ENCODE measurements at regions not wholly inside any gene's neighbourhood (a gene's known extent, or its start where the extent isn't known, plus 50 kb on each side); places are given as distances from the start of the nearest gene placed in this dataset.

- intact Hi-C loops (cut with DNase I): no loop called here
- H3K36me3 ChIP-seq: no peaks in the 10 kb centered on the region
- no peak for DNase-seq (ENCODE audit: extremely low spot score in 2 of 2)
- no peaks in the 10 kb centered on the region for H3K4me1 ChIP-seq
- H3K9me3 ChIP-seq: no peaks in the 10 kb centered on the region
- no peak overlapping the region for H3K4me3 ChIP-seq
- no peaks in the 10 kb centered on the region for H3K27me3 ChIP-seq
- TF ChIP-seq, protein P1, sequence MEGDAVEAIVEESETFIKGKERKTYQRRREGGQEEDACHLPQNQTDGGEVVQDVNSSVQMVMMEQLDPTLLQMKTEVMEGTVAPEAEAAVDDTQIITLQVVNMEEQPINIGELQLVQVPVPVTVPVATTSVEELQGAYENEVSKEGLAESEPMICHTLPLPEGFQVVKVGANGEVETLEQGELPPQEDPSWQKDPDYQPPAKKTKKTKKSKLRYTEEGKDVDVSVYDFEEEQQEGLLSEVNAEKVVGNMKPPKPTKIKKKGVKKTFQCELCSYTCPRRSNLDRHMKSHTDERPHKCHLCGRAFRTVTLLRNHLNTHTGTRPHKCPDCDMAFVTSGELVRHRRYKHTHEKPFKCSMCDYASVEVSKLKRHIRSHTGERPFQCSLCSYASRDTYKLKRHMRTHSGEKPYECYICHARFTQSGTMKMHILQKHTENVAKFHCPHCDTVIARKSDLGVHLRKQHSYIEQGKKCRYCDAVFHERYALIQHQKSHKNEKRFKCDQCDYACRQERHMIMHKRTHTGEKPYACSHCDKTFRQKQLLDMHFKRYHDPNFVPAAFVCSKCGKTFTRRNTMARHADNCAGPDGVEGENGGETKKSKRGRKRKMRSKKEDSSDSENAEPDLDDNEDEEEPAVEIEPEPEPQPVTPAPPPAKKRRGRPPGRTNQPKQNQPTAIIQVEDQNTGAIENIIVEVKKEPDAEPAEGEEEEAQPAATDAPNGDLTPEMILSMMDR (IDR thresholded peaks at IDR 0.05): no peak
- TF ChIP-seq POLR2A (IDR thresholded peaks at IDR 0.05) (no peak), POLR2AphosphoS5 (IDR thresholded peaks at IDR 0.05; ENCODE audit: insufficient read depth in 1 of 2, low read depth in 1 of 2) (no peak)
- H3K27ac ChIP-seq: no peak overlapping the region
Observed at GRCh38 chr21:27722095-27722494, 755.2 kb upstream of the ADAMTS5 start.

- no peak for DNase-seq (ENCODE audit: extremely low spot score in 2 of 2)
- Histone ChIP-seq H3K36me3 (no peaks in the 10 kb centered on the region), H3K9me3 (no peaks in the 10 kb centered on the region), H3K27ac (no peak overlapping the region), H3K4me1 (no peaks in the 10 kb centered on the region), H3K4me3 (no peak overlapping the region), H3K27me3 (no peaks in the 10 kb centered on the region)
- intact Hi-C loops (cut with DNase I): no loop called here
- TF ChIP-seq POLR2AphosphoS5 (IDR thresholded peaks at IDR 0.05; ENCODE audit: insufficient read depth in 1 of 2, low read depth in 1 of 2) (no peak), POLR2A (IDR thresholded peaks at IDR 0.05) (no peak)
- TF ChIP-seq, protein P1 (IDR thresholded peaks at IDR 0.05): no peak
Observed at GRCh38 chr21:27721675-27722074, 754.8 kb upstream of the ADAMTS5 start.

- Histone ChIP-seq H3K4me3 (no peak overlapping the region), H3K27me3 (no peaks in the 10 kb centered on the region), H3K9me3 (no peaks in the 10 kb centered on the region), H3K36me3 (no peaks in the 10 kb centered on the region), H3K27ac (no peak overlapping the region), H3K4me1 (no peaks in the 10 kb centered on the region)
- no peak for DNase-seq (ENCODE audit: extremely low spot score in 2 of 2)
- intact Hi-C loops (cut with DNase I): no loop called here
- TF ChIP-seq POLR2A (IDR thresholded peaks at IDR 0.05) (no peak), POLR2AphosphoS5 (IDR thresholded peaks at IDR 0.05; ENCODE audit: insufficient read depth in 1 of 2, low read depth in 1 of 2) (no peak)
- TF ChIP-seq, protein P1 (IDR thresholded peaks at IDR 0.05): no peak
Observed at GRCh38 chr21:27719226-27719625, 752.3 kb upstream of the ADAMTS5 start.

DNA sequence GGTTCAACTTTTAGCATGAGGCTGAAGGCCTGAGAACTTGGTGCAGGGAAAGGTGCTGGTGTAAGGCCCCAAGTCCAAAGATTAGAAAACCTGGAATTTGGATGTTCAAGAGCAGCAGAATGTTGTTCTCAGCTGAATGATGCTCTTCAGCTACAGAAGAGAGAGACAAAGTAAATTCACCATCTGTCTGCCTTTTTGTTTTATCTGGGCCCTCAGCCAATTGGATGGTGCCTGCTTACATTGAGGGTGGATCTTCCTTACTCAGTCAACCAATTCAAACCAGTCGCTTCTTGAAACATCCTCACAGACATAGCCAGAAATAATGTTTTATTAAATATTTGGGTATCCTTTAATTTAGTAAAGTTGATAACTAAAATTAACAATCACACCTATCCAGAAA is 748.2 kb upstream of the ADAMTS5 start:
- DNase-seq (ENCODE audit: extremely low spot score in 2 of 2): no peak
- H3K4me3 ChIP-seq: no peak overlapping the region
- H3K36me3 ChIP-seq: no peaks in the 10 kb centered on the region
- H3K27ac ChIP-seq: no peak overlapping the region
- intact Hi-C loops (cut with DNase I): no loop called here
- H3K9me3 ChIP-seq: no peaks in the 10 kb centered on the region
- H3K4me1 ChIP-seq: no peaks in the 10 kb centered on the region
- H3K27me3 ChIP-seq: no peaks in the 10 kb centered on the region
- TF ChIP-seq, protein P1 (IDR thresholded peaks at IDR 0.05): no peak
- no peak for TF ChIP-seq POLR2A (IDR thresholded peaks at IDR 0.05)
- TF ChIP-seq POLR2AphosphoS5 (IDR thresholded peaks at IDR 0.05; ENCODE audit: insufficient read depth in 1 of 2, low read depth in 1 of 2): no peak

DNA sequence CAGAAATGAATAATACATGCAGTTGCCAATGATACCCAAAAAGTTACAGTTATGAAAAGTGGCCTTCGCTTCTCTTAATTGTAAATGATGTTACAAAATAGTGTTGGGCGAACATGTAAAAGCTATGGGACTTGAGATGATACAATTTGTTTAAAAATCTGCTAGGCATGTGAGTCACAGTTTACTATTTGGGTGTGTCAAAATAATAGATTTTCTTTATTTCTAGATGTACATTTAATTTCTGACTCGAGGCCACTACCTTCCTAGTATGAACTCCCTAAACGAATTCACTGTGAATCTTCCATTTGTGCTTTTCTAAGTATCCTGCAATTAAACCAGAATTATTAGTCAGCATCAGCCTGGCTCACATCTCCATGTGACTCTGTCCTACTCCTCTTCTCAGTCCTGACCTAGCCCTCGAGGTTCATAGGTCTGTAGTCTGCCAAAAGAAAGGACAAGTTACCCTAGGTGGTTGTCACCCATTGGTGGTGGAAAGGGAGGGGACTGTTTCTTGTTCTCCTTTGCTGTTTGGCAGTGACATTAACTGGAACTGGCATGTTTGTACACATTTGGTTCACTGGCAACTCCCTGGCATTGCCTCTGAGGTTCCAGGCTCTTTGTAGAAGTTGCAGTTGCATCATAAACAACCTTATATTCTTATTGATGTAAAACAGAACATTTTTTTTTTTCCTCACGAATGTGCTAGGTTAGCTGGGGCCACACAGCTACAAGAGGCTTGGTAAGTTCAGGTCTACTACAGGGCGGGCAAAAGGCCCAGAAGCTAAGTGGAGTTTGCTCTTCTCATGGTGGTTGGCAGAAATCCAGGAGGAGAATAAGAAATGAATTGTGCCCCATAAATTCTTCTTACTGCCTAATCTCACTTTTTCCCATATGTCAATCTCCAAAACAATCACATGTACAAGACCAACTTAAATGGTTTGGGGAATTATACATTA is 746.5 kb upstream of the ADAMTS5 start:
- Histone ChIP-seq H3K36me3 (no peaks in the 10 kb centered on the region), H3K4me1 (no peaks in the 10 kb centered on the region), H3K9me3 (no peaks in the 10 kb centered on the region), H3K27ac (no peak overlapping the region), H3K4me3 (no peak overlapping the region), H3K27me3 (no peaks in the 10 kb centered on the region)
- TF ChIP-seq POLR2A (IDR thresholded peaks at IDR 0.05): no peak
- peak in 1 of 2 donors; percentile 16 for TF ChIP-seq POLR2AphosphoS5 (IDR thresholded peaks at IDR 0.05; ENCODE audit: insufficient read depth in 1 of 2, low read depth in 1 of 2)
- no peak for DNase-seq (ENCODE audit: extremely low spot score in 2 of 2)
- intact Hi-C loops (cut with DNase I): no loop called here

Data from vagina (tissue), 2 donors.